Activated T-cell treated with anti-CD3 and anti-CD28 coated beads for 1 hour (primary cell): ENCODE measurements at regions not wholly inside any gene's neighbourhood (a gene's known extent, or its start where the extent isn't known, plus 50 kb on each side); places are given as distances from the start of the nearest gene placed in this dataset.

Experiments
- DNase-seq: peaks from one replicate; pipeline ENCODE4 v3.0.0-alpha.2; 2020; ENCODE audit warnings: low read depth

GRCh38 chr2:199025146-199025545, 432.6 kb downstream of the SATB2 start:
- DNase-seq = no peak

GRCh38 chr2:199024224-199024623, 433.5 kb downstream of the SATB2 start:
- DNase-seq = no peak

- DNase-seq = no peak
Observed at GRCh38 chr2:199019898-199020507, 437.7 kb downstream of the SATB2 start.

- DNase-seq = no peak
Observed at GRCh38 chr2:199018826-199019225, 438.9 kb downstream of the SATB2 start.

- no peak for DNase-seq
Observed at GRCh38 chr2:199015072-199015471, 442.7 kb downstream of the SATB2 start.

GRCh38 chr2:199014226-199014625, 443.5 kb downstream of the SATB2 start:
- DNase-seq = no peak

GRCh38 chr2:199011908-199012307, 445.8 kb downstream of the SATB2 start:
- DNase-seq = no peak

- no peak for DNase-seq
Observed at GRCh38 chr2:198994678-198995077, 463.1 kb downstream of the SATB2 start.

GRCh38 chr2:198991431-198991830, 466.3 kb downstream of the SATB2 start:
- no peak for DNase-seq

- DNase-seq = no peak
Observed at GRCh38 chr2:198975779-198976178, 482.0 kb downstream of the SATB2 start.

GRCh38 chr2:198973785-198974184, 484.0 kb downstream of the SATB2 start:
- no peak for DNase-seq

- no peak for DNase-seq
Observed at GRCh38 chr2:198973181-198973580, 484.6 kb downstream of the SATB2 start.

- DNase-seq = no peak
Observed at GRCh38 chr2:198968545-198968944, 489.2 kb downstream of the SATB2 start.

GRCh38 chr2:198966269-198966668, 491.5 kb downstream of the SATB2 start:
- no peak for DNase-seq

- DNase-seq = no peak
Observed at GRCh38 chr2:198961547-198961946, 496.2 kb downstream of the SATB2 start.

GRCh38 chr2:198957181-198957580, 500.6 kb downstream of the SATB2 start:
- no peak for DNase-seq

GRCh38 chr2:198953328-198953727, 504.4 kb downstream of the SATB2 start:
- DNase-seq = no peak

GRCh38 chr2:198950803-198951202, 506.9 kb downstream of the SATB2 start:
- no peak for DNase-seq

- no peak for DNase-seq
Observed at GRCh38 chr2:198945496-198945895, 512.2 kb downstream of the SATB2 start.

- DNase-seq = no peak
Observed at GRCh38 chr2:198930170-198930569, 527.6 kb downstream of the SATB2 start.

GRCh38 chr2:198928026-198928425, 529.7 kb downstream of the SATB2 start:
- no peak for DNase-seq

GRCh38 chr2:198917926-198918720, 539.6 kb downstream of the SATB2 start:
- DNase-seq = no peak

GRCh38 chr2:198917275-198917674, 540.5 kb downstream of the SATB2 start:
- no peak for DNase-seq
